HG02759 (cell line): ENCODE measurements at regions not wholly inside any gene's neighbourhood (a gene's known extent, or its start where the extent isn't known, plus 50 kb on each side); places are given as distances from the start of the nearest gene placed in this dataset.

Experiments used
- ATAC-seq: cut with Tn5 transposase; IDR thresholded peaks from one replicate; pipeline ENCODE4 v1.9.1; 2021; ENCODE audit warnings: mild to moderate bottlenecking, moderate library complexity; ENCODE audit not compliant: unreplicated experiment

DNA sequence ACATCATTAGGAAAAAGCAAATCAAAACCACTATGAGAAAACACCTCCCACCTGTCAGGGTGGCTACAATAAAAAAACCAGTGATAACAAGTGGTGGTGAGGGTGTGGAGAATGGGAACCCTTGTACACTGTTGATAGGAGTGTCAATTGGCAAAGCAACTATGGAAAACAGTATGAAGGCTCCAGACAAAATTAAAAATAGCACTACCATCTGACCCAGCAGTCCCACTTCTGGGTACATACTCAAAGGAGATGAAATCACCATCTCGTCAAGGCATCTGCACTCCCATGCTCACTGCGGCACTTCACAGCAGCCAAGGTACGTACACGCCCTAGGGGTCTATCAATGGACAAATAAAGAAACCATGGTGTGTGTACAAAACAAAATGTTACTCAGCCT is 715.1 kb downstream of the UQCRFS1 start:
- ATAC-seq, result no peak

DNA sequence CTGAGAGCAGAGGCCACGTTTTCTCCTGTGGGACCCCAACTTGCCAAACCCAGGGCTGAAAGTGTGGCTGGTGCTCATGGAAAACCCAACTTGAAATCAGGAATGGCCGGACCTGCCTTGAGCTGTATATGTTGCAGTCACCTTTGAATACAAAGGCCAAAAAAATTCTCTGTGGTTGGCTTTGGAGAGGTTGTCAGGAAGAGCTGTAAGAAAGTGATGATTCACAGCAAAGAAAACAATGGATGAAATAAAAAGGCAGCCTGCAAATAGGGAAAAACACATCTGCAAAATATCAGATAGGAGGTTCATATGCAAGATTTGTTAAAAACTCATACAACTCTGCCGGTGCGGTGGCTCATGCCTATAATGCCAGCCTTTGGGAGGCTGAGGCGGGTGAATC is 715.8 kb downstream of the UQCRFS1 start:
- no peak for ATAC-seq

DNA sequence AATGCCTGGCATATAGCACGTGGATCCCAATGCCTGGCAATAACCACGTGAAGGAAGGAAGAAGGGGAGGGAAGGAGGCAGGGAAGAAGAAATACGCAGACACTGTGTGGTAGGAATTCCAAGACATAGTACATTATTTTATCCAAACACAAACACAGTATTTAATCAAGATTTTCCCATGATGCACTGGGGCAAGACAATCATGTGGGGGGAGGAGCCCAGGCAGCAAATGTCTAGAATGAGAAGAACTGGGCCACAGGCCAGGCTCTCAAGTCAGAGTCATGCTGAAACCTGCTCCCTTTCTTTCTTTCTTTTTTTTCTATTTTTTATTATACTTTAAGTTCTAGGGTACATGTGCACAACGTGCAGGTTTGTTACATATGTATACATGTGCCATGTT is 717.9 kb downstream of the UQCRFS1 start:
- ATAC-seq, result no peak

DNA sequence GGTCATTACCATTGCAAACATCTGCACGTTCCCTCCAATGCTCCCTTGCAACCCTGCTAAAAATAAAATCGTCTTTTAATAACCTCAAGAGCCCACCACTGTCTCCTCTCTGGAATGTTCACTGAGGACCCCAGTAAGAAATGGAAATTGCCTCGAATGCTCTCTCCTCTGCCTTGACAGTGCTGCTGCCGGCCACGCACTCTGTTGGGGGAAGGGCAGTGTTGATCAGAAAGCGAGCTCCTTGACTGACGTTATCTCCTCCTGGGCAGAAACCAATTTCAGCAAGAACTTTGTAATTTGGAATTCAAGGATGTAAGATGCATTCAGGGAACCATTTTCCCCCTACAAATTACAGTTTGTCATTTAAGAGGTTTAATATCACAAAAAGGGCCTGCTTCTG is 718.5 kb downstream of the UQCRFS1 start:
- no peak for ATAC-seq

DNA sequence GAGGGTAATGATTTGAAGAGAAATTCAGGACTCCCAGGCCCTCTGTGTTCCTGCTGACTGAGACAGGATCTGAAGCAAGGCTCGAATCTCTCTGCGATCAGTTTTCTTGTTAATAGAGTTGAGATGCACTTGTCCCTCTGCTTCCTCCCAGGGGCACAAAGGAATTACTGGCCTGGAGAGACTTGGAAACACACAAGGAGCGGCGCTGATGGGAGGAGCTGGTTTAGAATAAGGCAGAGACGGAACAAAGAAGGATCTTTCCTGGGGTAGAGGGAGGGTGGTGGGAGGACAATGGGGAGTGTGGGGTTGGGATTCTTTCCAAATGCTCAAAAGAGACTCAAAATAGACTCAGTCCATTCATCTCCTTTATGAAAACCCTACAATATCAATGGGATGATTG is 719.1 kb downstream of the UQCRFS1 start:
- no peak for ATAC-seq

DNA sequence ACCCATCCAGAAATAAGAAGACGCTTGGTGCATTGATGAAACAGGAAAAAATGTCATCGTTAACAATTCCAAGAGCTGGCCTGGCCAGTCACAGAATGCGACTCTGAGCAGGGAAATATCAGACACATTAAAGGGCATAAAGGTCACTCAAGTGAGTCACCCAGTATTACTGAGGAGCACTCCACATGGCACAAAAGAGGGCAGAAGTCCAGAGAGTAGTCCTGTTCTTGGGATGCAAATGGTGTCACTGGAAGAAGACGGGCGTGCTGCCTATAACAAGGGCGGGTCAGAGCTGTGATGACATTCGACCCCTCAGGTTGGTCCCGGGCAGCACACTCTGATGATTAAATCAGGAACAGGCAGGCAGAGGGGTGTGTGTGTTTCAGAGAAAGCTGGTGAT is 720.3 kb downstream of the UQCRFS1 start:
- ATAC-seq, result no peak

DNA sequence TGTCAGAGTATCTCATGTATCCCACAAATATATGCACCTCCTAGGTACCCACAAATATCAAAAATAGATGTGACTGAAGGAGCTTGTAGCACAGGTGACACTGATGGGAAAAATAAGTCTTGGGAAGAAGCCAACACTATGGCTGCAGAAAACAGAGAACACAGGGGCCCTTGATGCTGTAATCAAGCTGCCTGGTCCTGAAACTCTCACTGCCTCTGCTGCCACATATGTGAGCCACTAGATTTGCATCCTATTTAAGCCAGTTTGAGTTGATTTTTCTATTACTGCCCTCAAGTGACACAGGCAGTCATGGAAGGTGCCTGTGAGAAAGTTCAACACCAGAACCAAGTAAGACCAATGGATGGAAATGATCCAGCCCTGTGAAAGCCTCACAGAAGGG is 720.8 kb downstream of the UQCRFS1 start:
- ATAC-seq, result no peak

DNA sequence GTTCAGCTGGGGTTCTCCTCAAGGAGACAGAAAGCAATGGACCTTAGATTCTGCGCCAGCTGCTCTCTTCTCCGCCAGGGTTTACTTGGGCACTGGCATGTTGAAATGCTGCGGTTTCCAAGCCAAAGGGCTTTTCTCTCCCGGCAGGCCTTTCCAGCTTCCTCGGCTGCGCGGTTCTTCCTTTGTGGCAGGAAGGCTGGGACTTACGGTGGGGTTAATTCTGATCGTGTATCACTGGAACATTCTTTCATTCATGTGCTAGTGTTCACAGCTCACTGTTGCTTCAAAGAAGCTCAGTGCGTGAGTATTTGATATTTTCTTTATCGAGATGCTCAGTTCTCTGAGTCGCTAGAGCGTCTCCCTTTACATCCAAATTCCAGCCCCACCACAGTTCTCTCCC is 723.2 kb downstream of the UQCRFS1 start:
- no peak for ATAC-seq

DNA sequence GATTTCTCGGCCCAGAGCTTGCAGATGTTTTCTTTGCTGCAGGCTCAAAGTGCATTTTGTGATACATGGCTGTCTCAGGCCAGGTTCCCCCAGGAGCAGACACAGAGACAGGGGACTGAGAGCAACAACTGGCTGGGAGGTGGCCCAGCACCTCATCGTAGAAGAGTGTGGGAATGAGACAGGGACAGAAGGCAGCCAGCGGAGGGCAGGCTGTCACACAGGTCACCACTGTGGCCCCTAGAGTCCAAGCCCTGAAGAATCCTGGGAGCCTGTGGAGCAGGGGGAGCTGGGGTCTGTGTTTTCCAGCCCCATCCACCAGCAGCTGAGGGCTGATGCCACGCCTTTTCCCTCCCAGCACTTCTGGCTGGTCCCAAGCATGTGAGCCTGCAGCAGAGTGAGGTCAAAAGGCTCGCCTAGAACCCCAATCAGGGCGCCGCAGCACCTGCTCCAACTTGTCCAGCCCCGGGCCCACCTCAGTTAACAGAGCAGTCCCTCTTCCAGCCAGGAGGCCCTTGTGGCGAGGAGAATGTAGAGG is 723.8 kb downstream of the UQCRFS1 start:
- ATAC-seq, result no peak

DNA sequence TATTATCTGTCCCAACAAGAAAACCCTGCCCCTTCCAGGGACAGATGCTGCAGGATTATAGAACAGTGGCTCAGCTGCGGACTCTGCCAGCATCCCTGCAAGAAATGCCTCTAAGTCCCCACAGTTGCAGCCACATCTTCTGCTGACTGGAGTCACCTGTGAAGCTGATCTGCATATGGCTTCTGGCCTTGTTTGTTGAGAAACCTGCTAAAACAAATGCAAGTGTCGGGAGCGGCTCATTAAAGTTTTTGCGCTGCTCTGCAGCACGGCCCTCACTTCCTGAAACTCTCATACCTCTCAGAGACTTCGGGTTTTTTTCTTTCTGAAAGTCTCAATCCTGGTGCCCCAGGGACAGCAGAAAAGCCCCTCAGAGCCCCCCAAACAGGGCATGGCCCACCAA is 725.0 kb downstream of the UQCRFS1 start:
- no peak for ATAC-seq

DNA sequence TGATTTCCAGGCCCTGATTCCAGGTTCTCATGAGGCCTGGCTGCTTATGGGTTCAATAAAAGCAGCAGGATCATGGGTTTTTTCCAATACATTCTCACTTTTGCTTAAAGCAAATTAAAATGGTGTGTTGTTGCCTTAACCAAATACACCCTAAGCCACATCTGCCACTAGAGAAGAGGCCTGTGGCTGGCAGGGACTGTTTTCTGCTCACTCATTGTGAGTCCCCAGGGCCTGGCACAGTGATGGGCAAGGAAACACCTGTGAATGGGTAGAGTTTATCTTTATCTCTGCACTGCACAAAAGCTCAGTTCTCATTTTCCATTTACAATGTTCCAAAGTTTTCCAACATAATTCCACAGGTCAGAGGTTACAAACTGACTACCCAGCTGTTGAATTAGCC is 726.0 kb downstream of the UQCRFS1 start:
- ATAC-seq, result no peak

DNA sequence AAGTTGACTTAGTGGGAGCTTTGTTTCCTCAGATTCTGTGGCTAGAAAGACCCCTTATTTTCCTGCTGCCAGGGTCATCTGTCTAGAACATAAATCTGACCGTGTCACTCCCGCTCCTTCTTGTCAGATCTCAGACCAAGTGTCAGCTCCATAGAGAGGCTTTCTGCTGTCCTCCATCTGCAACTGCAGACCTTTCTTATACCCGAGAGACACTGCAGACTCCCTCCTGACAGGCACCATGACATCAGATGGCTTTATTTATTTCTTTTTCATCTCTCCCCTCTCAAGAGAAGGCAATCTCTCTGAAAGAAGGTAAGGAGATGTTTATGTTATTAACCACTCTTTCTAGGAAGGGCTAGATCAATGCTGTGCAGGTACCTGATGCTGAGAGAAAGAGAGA is 726.5 kb downstream of the UQCRFS1 start:
- no peak for ATAC-seq

DNA sequence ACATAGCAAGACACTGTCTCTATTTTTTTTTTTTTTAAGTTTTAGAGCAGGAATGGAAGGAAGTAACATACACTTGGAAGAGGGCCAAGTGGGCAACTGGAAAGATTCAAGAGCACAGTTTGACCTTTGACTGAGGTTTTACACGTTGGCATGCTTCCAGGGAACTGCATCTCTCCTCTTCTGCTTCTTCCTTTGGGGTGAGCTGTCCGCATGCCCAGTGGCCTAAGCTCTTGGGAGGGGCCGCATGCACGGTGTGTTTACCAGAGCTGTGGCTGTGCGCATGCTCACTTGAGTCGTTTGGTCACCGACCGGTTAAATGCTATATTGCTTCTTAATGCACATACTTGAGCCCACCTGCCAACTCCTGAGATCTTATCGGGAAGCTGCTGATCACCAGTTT is 727.7 kb downstream of the UQCRFS1 start:
- ATAC-seq, result no peak

DNA sequence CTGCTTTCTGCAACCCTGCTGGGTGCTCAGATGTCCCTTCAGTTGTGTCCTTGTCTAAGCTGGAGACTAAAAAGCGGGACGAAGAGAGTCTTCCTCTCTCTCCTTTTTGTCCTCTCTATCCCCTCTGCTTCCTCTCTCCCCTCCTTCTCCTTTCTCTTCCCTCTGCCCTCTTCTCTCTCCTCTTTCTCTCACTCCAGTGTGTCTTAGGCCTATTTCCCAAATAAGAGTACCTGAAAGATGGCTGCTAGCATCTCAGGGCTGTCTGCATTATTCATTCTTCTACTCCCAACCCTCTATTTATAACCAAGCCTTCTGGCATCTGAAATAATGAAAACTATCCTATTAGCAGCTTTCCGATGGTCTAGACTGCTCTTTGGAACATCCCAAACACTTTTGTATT is 729.8 kb downstream of the UQCRFS1 start:
- no peak for ATAC-seq

DNA sequence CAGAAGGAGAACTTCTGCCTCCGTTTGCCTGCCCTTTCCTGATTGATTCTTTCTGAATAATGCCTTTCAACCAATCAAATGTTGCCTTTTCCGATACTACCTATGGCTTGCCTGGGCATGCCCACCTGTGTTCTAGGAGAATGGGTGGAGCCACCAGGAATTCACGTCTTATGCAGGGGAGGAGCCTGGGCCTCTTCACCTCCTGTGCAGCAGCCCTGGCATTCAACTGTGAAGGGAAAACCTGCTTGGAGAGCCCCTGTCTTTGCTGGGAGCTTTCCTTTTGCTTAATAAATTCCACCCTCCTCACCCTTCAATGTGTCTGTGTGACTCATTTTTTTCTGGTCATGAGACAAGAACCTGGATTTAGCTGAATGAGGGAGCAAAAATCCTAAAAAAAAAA is 730.7 kb downstream of the UQCRFS1 start:
- ATAC-seq, result no peak

DNA sequence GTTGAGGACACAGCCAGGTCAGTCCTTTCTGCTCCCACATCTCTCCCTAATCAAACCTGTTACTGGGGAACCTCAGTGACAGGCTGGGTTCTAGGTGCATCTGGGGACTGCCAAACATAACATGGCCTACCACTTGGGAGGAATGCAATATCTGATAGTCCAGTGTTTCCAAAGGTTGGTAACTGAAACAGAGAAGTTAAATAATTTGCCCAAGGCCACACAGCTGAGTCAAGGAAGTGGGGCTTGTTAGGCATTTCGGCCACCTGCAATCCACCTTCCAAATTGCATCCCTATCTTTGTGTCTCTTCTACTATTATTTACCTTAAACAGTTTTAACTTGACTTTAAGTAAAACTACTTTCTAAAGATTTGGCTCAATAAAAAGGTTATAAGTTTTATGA is 731.3 kb downstream of the UQCRFS1 start:
- no peak for ATAC-seq

DNA sequence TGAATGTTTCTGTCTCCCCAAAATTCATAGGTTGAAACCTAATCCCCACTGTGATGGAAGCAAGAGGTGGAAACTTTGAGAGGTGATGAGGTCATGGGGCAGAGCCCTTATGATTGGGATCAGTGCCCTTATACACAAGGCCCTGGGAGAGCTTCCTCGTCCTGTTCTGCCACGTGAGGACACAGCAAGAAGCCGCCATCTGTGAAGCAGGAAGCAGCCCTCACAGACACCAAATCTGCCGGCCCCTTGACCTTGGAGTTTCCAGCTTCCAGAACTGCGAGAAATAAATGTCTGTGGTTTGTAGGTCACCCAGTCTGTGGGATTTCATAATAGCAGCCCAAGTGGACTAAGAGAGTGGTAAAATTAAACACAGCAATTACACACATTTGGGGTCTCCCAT is 737.4 kb downstream of the UQCRFS1 start:
- ATAC-seq, result no peak

DNA sequence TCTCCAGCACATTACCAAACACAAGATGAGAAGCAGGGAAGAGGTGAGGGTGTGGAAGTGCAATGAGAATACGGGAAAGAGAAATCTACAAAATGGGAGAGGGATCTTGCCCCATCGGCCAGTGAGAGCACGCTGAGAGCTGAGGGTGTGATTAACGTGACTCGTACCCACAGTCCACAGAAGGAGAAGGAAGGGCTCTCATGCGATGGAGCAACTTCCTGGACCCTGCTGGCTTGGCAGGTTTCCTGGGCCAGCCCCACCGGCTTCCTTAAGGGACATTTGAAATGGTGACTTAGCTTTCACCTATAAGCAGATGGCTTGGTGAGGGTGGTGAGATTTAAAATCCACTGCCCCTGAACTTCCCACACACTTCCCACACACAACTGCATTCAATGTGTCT is 740.1 kb downstream of the UQCRFS1 start:
- no peak for ATAC-seq

DNA sequence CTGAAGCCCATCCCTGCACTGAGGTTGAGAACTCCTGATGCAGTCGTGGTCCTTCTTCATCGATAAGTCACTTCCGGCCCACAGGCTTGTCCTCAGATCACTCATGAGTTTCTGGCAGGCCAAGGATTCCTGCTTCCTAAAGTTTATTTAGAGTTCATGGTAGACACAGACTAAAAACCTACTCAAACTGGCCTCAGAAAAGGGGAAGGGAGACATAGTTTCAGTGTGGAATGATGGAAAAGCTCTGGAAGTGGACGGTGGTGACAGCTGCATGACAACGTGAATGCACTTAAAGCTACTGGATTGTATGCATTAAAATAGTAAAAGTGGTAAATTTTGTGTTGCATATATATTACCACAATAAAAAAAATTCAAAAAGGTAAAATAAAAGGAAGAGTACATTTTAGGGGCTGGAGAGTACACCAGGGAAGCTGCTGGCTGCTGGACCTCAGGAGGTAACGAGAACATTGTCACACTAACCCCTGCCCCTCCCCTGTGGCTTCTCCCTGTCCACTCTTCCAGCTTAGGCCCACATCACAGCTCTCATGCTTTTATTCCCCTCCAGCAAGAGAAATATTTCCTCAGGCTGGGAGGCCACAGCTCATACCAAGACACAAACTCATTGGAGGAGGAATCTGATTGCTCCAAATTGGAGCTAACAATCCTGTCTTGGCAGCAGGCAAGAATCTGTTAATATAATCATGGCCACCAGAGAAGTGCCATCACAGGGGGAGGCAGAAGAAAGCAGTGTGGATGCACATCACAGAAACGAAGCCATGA is 741.0 kb downstream of the UQCRFS1 start:
- ATAC-seq, result no peak

DNA sequence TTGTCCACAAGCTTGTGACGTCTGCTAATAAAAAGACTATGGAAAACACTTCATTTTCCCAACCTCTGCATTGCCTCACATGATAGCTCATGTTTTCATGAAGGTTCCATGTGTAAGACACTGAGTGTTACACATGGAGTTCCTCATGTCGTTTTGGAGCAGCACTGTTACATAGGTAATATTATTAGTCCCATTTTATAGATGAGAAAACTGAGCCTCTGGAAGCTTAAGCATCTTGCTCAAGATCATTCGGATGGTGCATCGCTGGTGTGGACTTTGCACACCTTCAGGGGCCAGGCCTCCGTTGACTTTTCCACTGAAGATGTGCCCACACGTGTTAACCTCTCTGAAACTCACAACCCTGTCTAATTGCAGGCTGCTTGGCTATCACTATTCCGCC is 743.4 kb downstream of the UQCRFS1 start:
- ATAC-seq, result no peak

DNA sequence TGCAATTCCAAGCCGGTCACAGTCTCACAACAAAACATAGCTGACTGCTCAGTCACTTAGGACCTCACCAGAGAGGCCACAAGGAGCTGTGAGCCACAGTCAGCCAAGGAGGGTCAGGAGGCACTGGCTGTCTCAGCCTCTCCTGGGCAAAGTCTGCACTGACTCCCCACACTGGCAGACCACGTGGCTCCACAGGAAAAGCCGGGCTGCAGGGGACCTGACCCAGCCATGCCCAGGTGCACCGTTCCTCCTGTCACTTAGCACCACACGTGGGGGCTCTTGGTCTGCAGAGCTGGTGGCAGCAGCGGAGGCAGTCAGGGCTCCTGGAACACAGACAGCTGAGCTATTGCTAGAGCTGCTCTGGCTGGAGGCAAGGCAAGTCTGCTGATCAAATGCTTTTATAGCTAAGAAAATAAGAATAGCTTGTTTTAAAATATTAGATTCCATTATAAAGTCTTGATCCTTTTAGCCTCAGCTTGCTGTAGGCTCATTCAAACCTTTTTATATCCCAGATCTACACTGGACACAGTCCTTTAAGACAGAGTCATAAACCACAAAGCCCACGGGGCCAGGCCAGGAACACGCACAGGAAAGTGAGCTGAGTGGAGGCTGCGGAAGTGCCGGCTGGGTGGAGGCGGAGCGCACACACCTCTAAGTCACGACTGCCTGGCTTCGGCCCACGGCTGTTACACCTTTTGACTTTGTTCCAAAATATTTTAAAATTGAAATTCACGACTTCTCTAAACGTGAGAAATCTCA is 744.1 kb downstream of the UQCRFS1 start:
- ATAC-seq, result no peak
